ENCODE measurements at regions not wholly inside any gene's neighbourhood (a gene's known extent, or its start where the extent isn't known, plus 50 kb on each side); places are given as distances from the start of the nearest gene placed in this dataset.
A peak's percentile ranks its signal among the peaks of the same experiment; 100 is the strongest.
"Not testable (repeated sequence)": the region's sequence is repeated elsewhere in the genome, so short reads cannot be mapped to it uniquely, and the experiment has no call there.

DNA sequence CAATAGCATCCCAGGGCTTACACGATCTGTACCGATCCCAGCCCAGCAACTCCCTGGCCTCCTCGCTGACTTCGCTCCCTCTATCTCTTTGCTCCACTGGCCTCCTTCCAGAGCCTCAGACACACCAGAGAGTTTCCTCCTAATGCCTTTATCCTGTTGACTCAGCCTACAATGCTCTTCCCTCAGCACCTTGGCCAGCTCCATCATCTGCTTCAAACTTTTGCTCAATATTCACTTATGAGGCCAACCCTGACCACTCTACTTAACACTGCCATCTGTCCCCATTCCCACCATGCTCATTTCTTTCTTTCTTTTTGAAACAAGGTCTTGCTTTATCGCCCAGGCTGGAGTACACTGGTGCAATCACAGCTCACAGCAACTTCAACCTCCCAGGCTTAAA, 180.9 kb downstream of the CEP170 start:
- not testable (repeated sequence) for DNase-seq (ENCODE audit: extremely low read depth in 1 of 2, low read depth in 1 of 2)

DNA sequence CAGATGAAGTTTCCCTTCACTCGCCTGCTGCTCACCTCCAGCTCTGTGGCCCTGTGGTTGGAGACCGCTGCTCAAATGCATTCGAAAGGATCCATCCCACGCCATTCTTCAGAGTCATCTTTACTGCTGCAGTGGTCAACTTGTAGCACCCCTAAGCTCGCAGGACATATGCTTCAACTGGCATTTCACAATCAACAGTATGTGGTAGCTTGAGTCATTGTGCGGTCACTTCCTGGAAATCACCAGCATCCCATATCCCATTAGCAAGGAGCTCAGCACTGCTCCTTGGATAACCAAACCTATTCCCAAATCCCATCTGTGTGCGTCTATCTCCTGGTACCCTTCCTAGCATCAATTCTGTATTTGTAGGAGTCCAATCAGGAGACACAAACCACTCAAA, 188.0 kb downstream of the CEP170 start:
- DNase-seq (ENCODE audit: extremely low read depth in 1 of 2, low read depth in 1 of 2) = not testable (repeated sequence)

GRCh38 chr1:243061965-243062364, 193.1 kb downstream of the CEP170 start:
- DNase-seq (ENCODE audit: extremely low read depth in 1 of 2, low read depth in 1 of 2) = not testable (repeated sequence)

DNA sequence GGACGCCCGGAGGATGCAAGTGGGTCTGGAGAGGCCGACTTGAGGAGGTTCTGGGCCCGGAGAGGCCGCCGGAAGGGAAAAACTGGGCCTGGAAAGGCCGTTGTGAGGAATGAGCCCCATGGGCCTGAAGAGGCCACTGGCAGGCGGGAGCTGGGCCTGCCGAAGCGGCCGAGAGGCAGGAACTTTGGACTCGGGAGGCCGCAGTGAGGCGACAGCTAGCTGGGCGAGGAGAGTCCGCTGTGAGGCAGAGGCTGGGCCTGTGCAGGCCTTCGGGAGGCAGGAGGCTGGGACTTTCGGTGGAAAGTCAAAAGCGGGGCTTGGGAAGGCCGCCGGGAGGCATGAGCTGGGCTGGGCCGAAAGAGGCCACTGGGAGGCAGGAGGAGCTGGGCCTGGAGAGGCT, 199.6 kb downstream of the CEP170 start:
- not testable (repeated sequence) for DNase-seq (ENCODE audit: extremely low read depth in 1 of 2, low read depth in 1 of 2)

- not testable (repeated sequence) for DNase-seq (ENCODE audit: extremely low read depth in 1 of 2, low read depth in 1 of 2)
Measured at GRCh38 chr1:243055091-243055490, 200.0 kb downstream of the CEP170 start.

DNA sequence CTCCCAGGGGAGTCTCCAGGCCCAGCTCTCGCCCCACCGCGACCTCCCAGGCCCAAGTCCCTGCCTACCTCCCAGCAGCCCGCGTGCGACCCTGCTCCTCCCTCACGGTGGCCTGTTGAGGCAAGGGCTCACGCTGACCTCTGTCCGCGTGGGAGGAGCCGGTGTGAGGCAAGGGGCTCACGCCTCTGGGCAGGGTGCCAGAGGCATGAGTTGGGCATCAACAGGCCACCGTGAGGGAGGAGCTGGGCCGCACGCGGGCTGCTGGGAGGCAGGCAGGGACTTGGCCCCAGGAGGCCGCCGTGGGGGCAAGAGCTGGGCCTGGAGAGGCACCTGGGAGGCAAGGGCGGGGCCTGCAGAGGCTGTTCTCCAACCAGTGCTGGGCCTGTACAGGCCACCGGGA, 200.4 kb downstream of the CEP170 start:
- DNase-seq (ENCODE audit: extremely low read depth in 1 of 2, low read depth in 1 of 2) = not testable (repeated sequence)

GRCh38 chr1:243053048-243053447, 202.0 kb downstream of the CEP170 start:
- not testable (repeated sequence) for DNase-seq (ENCODE audit: extremely low read depth in 1 of 2, low read depth in 1 of 2)

DNA sequence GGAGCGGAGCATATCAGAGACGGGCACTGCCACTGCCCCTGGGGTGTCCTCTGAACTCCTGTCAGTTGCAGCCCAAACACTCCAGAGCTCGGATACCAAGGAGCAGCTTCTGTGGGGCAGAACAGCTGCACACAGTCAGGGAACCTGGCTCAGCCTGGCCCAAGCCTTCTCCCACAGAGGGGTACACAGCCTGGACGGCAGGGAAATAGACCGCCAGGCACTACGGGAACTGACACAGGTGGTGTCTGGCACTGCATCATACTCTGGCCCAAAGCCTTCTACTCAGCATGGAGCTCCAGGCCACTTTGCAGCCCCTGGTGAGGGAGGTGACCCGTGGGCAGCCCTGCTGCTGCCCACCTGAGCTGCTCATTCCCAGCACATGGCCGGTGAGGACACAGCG, 204.5 kb downstream of the CEP170 start:
- DNase-seq (ENCODE audit: extremely low read depth in 1 of 2, low read depth in 1 of 2) = not testable (repeated sequence)

DNA sequence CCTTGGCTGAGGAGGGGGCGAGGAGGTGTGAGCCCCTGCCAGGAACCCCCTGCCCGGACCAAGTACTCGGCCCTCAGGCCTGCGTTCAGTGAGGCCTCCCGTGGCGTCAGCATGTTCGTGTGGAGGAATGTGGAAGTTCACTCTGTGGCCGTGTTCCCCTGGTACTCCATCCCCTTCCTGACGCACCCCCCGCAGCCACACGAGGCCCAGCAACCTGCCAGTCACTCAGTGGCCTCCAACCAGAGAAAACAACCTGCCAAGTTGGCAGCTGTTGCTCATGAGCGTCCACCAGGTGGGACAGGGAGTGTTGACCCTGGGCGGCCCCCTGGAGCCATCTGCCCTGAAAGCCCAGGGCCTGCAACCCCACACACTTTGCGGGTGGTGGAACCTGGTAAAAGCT, 205.4 kb downstream of the CEP170 start:
- not testable (repeated sequence) for DNase-seq (ENCODE audit: extremely low read depth in 1 of 2, low read depth in 1 of 2)

DNA sequence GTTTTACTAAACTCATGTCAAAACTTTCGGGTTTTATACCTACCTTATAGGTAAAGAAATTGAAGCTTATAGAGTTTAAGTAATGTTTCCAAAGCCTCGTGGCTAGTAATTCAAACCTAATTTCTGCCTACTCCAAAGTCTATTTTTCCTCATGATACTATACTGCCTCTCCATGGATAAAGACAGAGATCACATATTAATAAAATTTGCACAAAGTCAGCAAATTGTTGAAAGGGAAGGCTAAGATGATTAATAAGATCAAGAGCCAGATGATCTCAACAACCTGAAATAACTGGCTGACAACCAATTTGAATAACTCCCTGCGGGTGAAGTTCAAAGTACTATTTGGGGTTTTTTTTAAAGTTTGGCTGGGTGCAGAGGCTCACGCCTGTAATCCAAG, 233.7 kb downstream of the CEP170 start:
- not testable (repeated sequence) for DNase-seq (ENCODE audit: extremely low read depth in 1 of 2, low read depth in 1 of 2)

GRCh38 chr1:243019030-243019635, 235.9 kb downstream of the CEP170 start:
- DNase-seq (ENCODE audit: extremely low read depth in 1 of 2, low read depth in 1 of 2) = peak; percentile 0 to 2

DNA sequence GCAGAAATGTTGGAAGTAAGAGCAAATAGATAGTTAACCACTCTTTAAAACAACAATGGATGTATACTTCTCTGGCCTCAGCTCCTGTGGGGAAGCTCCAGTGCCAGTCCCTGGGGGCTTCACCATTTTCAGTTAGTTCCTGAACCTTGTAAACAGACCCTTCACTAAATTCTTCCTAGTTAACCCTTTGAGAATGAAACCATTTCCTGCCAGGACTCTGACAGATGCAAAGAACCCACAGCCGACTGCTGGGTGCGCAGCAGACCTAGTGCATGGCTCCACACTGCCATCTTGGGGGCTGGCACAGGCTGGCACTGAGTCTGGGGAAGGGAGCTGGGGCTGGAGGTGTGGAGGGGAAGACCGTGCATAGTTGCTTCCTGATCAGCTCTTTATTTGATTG, 244.4 kb downstream of the CEP170 start:
- not testable (repeated sequence) for DNase-seq (ENCODE audit: extremely low read depth in 1 of 2, low read depth in 1 of 2)

DNA sequence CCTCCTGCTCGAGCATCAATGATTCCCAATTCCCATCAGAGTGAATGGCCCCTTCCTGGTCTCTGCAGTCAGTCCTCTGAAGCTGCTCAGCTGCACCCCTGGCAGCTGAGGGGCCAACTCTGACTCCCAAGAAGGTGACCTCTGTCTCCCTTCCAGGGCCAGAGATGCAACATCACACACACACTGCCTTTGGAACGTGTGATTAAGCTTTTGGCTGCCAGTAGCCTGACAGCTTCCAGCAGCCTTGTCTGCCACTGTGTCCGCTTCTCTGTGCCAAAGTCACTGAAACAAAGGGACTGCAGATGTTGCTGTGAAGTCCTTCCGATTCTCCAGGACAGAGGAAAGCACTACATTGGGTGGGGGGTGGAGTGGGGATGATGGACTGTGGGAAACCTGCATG, 254.1 kb downstream of the CEP170 start:
- DNase-seq (ENCODE audit: extremely low read depth in 1 of 2, low read depth in 1 of 2) = not testable (repeated sequence)

DNA sequence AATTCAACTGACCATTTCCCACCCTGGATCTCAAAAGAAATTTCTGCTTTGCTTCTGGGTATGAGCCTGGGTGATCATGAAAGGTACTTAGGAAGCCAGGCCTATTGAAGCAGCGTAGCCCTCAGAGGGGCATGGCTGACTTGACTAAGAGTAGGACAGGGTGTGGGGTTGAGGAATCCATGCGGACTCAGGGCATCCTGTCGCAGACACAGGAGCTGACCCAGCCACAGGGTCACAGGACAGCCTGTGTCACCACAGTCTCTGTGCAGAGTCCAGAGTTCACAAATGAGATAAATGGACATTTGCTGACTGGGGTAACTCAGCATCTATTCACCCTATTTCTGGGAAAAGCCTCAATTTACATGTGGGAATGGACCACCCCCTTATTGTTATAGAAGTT, 262.3 kb downstream of the CEP170 start:
- not testable (repeated sequence) for DNase-seq (ENCODE audit: extremely low read depth in 1 of 2, low read depth in 1 of 2)

- not testable (repeated sequence) for DNase-seq (ENCODE audit: extremely low read depth in 1 of 2, low read depth in 1 of 2)
Measured at GRCh38 chr1:242985096-242985495, 270.0 kb downstream of the CEP170 start.

- DNase-seq (ENCODE audit: extremely low read depth in 1 of 2, low read depth in 1 of 2) = not testable (repeated sequence)
Measured at GRCh38 chr1:242973341-242973740, 281.7 kb downstream of the CEP170 start.

GRCh38 chr1:242966892-242967291, 288.2 kb downstream of the CEP170 start:
- DNase-seq (ENCODE audit: extremely low read depth in 1 of 2, low read depth in 1 of 2) = no peak

- not testable (repeated sequence) for DNase-seq (ENCODE audit: extremely low read depth in 1 of 2, low read depth in 1 of 2)
Measured at GRCh38 chr1:242959397-242959796, 295.7 kb downstream of the CEP170 start.

DNA sequence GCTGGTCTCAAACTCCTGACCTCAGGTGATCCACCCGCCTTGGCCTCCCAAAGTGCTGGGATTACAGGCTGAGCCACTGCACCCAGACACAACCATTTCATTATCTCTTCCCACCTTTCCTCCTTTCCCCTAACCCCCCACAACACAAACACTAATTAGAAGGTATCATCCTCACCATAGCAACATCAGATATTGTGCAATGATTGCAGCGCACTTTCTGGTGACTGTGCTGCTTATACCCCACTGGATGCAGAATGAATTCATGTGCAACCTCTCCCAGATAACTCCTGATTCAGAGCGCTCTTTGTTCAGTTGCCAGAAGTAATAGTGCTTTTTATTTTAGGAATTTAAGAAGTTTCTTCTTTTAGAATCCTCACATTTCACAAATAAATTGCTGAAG, 300.1 kb downstream of the CEP170 start:
- not testable (repeated sequence) for DNase-seq (ENCODE audit: extremely low read depth in 1 of 2, low read depth in 1 of 2)

- DNase-seq (ENCODE audit: extremely low read depth in 1 of 2, low read depth in 1 of 2) = no peak
Measured at GRCh38 chr1:242946206-242946605, 308.9 kb downstream of the CEP170 start.

GRCh38 chr1:242936725-242937124, 318.4 kb downstream of the CEP170 start:
- DNase-seq (ENCODE audit: extremely low read depth in 1 of 2, low read depth in 1 of 2) = not testable (repeated sequence)

GRCh38 chr1:242924717-242925116, 330.4 kb downstream of the CEP170 start:
- DNase-seq (ENCODE audit: extremely low read depth in 1 of 2, low read depth in 1 of 2) = not testable (repeated sequence)

DNA sequence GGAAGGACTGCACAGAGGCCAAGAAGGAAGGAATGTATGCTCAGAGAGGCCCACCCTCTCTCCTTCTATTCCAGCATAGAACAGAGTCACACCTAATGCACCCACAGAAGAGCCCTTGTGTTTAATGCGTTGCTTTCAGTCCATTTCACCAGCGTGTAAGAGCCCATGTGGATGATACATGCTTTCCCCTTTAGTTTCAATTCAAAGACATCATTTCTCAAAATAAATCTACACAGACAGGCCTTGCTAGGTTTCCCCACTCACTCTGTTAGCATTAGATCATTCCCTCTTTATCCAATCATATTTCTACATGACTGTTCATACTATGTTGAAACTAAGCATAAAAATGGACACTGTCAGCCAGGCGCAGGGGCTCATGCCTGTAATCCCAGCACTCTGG, 331.5 kb downstream of the CEP170 start:
- not testable (repeated sequence) for DNase-seq (ENCODE audit: extremely low read depth in 1 of 2, low read depth in 1 of 2)

Data from activated CD8-positive, alpha-beta memory T cell treated with anti-CD3 and anti-CD28 coated beads for 1 hour (primary cell).